Retina (tissue), 1 donor: ENCODE measurements at regions not wholly inside any gene's neighbourhood (a gene's known extent, or its start where the extent isn't known, plus 50 kb on each side); places are given as distances from the start of the nearest gene placed in this dataset.
A peak's percentile ranks its signal among the peaks of the same experiment; 100 is the strongest.

Source experiments
- DNase-seq: peaks from one replicate; pipeline ENCODE4 v3.0.0-alpha.2; 2016

- no peak for DNase-seq
Observed at GRCh38 chr11:115939731-115940421, 435.7 kb upstream of the CADM1 start.

- peak; percentile 56 for DNase-seq
Observed at GRCh38 chr11:115939104-115939730, 435.0 kb upstream of the CADM1 start.

GRCh38 chr11:115933564-115933963 is 429.3 kb upstream of the CADM1 start:
- no peak for DNase-seq

- DNase-seq, result no peak
Observed at GRCh38 chr11:115931548-115932083, 427.4 kb upstream of the CADM1 start.

- DNase-seq, result no peak
Observed at GRCh38 chr11:115930886-115931547, 426.8 kb upstream of the CADM1 start.

- DNase-seq, result peak; percentile 25
Observed at GRCh38 chr11:115930291-115930690, 426.1 kb upstream of the CADM1 start.

GRCh38 chr11:115929618-115930129 is 425.5 kb upstream of the CADM1 start:
- DNase-seq, result no peak

GRCh38 chr11:115928811-115929210 is 424.6 kb upstream of the CADM1 start:
- DNase-seq, result no peak

- DNase-seq, result no peak
Observed at GRCh38 chr11:115927823-115928329, 423.7 kb upstream of the CADM1 start.

- no peak for DNase-seq
Observed at GRCh38 chr11:115926601-115927000, 422.4 kb upstream of the CADM1 start.

- DNase-seq, result no peak
Observed at GRCh38 chr11:115926138-115926537, 421.9 kb upstream of the CADM1 start.

GRCh38 chr11:115925568-115926090 is 421.4 kb upstream of the CADM1 start:
- no peak for DNase-seq

- no peak for DNase-seq
Observed at GRCh38 chr11:115924744-115925567, 420.7 kb upstream of the CADM1 start.

GRCh38 chr11:115922876-115923275 is 418.7 kb upstream of the CADM1 start:
- DNase-seq, result no peak

- DNase-seq, result no peak
Observed at GRCh38 chr11:115921986-115922385, 417.8 kb upstream of the CADM1 start.

GRCh38 chr11:115921540-115921939 is 417.3 kb upstream of the CADM1 start:
- no peak for DNase-seq

GRCh38 chr11:115920841-115921480 is 416.7 kb upstream of the CADM1 start:
- peak; percentile 46 for DNase-seq

GRCh38 chr11:115920092-115920461 is 415.9 kb upstream of the CADM1 start:
- peak; percentile 25 for DNase-seq

GRCh38 chr11:115919341-115920091 is 415.3 kb upstream of the CADM1 start:
- DNase-seq, result no peak

GRCh38 chr11:115918576-115918975 is 414.4 kb upstream of the CADM1 start:
- DNase-seq, result no peak

GRCh38 chr11:115916608-115917007 is 412.4 kb upstream of the CADM1 start:
- DNase-seq, result no peak
